Kidney capillary endothelial cell (primary cell): ENCODE measurements at regions not wholly inside any gene's neighbourhood (a gene's known extent, or its start where the extent isn't known, plus 50 kb on each side); places are given as distances from the start of the nearest gene placed in this dataset.
A peak's percentile ranks its signal among the peaks of the same experiment; 100 is the strongest.
"Not testable (repeated sequence)": the region's sequence is repeated elsewhere in the genome, so short reads cannot be mapped to it uniquely, and the experiment has no call there.

ENCODE experiments used
- DNase-seq: peaks from one replicate; pipeline ENCODE4 v3.0.0-alpha.2; 2018; ENCODE audit warnings: low spot score

DNA sequence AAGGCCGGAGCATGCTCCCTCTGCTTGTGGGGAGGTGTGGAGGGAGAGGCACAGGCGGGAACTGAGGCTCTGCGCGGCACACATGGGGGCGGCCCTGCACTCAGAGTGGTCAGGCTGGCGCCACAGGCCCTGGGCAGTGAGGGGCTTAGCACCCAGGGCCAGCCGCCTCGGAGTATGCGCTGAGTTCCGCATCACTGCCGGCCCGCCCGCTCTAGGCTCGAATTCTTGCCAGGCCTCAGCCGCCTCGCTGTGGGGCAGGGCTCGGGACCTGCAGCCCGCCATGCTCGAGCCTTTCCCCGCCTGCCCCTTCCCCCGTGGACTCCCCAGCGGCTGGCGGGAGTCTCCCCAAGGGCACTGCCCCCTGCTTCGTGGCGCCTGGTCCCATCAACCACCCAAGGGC is 905.9 kb downstream of the SPATA31A6 start:
- not testable (repeated sequence) for DNase-seq

GRCh38 chr9:43110376-43110775 is 926.9 kb downstream of the SPATA31A6 start:
- not testable (repeated sequence) for DNase-seq

GRCh38 chr9:43112846-43113245 is 929.4 kb downstream of the SPATA31A6 start:
- DNase-seq = not testable (repeated sequence)

- not testable (repeated sequence) for DNase-seq
Measured at GRCh38 chr9:43115813-43116229, 932.4 kb downstream of the SPATA31A6 start.

DNA sequence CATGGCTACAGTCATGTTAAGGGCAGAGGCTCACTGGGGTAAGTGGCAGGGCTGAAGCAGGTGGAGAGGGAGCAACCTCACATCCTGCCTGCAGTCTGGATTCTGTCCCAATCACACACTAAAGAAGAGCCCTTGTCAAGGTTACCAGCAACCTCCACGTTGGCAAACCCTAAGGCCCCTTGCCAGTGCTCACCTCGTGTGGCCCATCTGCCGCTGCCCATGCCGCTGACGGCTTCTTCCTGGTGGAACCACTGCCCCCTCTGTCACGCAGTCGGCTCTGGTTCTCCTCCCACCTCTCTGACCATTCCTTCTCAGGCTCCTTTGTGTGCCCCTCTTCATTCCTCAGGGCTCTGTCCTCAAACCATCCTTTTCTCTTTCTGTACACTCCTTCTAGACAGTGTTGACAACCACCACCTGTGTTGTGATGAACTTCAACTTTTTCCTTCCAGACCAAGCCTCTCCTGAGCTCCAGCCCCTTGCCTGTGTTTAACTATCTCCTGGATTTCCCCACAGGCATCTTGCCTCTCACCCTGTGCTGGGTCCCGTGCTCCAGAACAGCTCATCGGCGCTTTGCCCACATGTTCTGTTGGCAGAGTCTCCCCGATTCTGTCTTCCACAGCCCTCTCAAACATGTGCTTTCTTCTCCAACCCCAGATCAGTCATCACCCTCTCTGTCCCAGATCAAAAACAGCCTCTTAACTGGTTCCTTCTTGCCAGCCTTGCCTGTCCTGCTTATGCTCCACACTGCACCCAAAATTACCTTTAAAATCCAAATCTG is 934.8 kb downstream of the SPATA31A6 start:
- DNase-seq = not testable (repeated sequence)

DNA sequence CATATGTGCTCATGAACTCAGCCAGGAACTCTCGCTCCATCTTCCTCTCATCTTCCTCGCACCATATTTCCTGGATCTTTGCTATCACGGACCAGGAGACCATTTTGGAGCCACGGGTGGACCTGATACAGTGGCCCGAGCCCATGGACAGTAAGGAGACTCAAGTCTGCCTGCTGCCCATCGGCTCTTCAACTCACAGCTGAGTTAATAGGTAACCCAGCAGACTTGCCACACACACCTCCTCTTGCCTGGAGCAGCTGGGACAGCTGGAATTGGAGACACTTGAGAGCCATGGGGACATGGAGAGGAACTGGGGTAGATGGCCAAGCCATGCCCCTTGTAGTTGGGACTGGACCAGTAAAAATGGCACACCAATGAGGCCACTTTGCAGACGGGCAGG is 936.1 kb downstream of the SPATA31A6 start:
- DNase-seq = not testable (repeated sequence)

DNA sequence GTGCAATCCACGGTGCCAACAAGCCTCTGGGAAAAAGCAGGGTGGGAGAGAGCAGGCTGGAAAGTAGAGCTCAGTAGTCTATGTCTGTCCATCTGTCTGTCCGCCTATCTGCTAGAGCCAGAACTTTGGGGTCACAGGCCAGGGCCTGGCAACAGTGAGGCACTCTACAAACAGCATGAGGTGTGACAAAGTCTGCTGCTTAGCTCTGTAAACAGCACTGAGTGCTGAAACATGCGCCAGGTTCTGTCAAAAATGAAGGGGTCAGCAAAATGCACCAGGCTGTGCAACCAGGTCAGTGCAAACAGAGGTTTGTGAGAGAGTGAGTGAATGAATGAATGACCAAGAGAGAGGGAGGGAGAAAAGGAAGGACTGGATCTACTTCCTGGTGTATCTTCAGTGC is 936.5 kb downstream of the SPATA31A6 start:
- not testable (repeated sequence) for DNase-seq

GRCh38 chr9:43125894-43126293 is 942.4 kb downstream of the SPATA31A6 start:
- not testable (repeated sequence) for DNase-seq

- not testable (repeated sequence) for DNase-seq
Measured at GRCh38 chr9:43127026-43127775, 943.7 kb downstream of the SPATA31A6 start.

GRCh38 chr9:43127949-43128348 is 944.5 kb downstream of the SPATA31A6 start:
- DNase-seq = not testable (repeated sequence)

GRCh38 chr9:43130744-43131171 is 947.3 kb downstream of the SPATA31A6 start:
- DNase-seq = not testable (repeated sequence)

- DNase-seq = not testable (repeated sequence)
Measured at GRCh38 chr9:43135440-43135839, 952.0 kb downstream of the SPATA31A6 start.

- DNase-seq = not testable (repeated sequence)
Measured at GRCh38 chr9:43138909-43139308, 955.5 kb downstream of the SPATA31A6 start.

DNA sequence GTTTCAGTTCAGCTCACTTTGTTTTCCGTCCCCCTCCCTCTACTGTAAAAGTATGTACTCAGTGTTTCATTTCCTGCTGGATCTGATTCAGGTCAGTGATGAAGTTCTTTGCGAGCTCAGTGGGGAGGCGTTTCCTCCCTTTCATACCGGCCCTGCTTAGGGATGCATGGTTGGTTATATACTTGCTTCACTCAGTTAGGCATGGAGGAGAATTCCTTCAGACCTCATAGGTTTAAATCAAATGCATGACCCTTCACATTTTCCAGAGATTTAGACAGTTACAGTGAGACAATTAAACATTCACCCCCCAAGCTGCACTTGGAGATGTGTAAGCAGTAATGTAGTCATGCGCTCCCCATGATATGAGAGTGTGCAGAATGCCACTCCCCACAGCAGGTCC is 955.9 kb downstream of the SPATA31A6 start:
- DNase-seq = not testable (repeated sequence)

DNA sequence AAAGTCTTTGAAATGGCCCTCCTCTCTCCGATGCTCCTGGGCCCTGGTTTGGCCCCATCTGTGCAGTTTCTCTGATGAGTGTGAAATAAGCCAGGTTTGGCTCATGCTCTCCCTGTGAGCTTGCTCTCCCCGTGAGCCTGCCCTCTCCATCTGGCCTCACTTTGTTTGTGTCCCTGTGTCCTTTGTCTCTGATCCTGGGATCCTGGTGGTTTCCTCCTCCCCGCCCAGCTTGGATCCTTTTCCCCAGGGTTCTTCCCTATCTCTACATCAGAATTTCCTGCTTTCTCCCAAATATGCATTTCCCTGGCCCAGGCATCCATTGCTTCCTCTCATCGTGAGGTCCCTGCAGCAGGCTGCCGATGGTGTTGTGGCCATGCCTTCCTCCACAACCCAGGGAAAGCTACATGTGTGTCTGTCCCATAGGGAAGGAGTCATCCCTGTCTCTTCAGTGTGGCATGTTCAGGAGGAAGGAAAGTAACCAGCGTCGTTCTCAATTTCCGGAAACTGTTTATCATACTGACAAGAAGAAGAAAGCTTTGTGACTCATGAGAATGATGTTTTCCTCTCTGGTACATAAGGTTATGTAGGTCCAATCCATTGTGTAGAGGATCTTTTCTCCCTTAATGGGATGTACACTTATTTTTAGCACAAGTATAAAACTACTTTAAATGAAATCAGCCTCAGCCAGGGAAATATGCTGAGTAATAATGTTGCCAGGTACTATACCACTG is 956.6 kb downstream of the SPATA31A6 start:
- DNase-seq = peak; percentile 0
